ENCODE measurements at regions not wholly inside any gene's neighbourhood (a gene's known extent, or its start where the extent isn't known, plus 50 kb on each side); places are given as distances from the start of the nearest gene placed in this dataset.
A peak's percentile ranks its signal among the peaks of the same experiment; 100 is the strongest.

- DNase-seq, result no peak
Observed at GRCh38 chr14:97274626-97275025, 477.4 kb downstream of the VRK1 start.

DNA sequence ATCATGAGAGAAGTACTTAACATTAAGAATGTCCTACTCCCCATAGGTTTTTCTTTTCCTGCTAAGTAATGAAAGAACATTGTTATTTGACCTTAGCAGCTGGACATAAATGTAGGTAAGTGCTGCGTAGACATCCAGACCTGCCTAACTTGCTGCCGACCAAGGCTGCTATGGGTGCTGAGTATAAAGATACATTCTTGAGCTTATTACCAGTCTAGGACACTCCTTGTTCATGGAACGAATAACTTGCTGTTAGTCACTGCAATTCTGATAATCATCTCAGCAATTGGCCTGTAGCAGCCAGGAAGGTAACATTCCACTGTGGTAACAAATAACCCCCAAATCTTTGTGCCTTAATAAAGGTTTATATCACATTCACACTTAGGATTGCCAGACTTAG, 478.1 kb downstream of the VRK1 start:
- DNase-seq, result no peak

DNA sequence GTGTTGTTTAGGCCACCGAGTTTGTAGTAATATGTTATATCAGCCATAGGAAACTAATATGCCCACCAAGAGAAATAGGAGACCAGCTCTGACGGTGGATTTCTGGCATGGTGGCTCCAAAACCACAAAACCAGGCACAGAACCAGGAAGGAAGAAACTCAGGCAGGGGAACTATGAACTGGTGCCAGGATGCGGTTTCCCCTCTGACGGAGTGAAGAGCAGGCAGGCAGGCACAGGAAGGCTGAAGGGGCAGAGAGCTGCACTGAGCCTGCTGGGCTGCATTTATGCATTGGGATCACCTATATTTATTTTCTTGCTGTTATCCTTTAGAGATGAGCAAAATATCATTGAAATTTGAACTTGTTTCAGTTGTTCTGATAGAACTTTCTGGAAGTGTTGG, 479.4 kb downstream of the VRK1 start:
- no peak for DNase-seq

GRCh38 chr14:97277711-97278110, 480.5 kb downstream of the VRK1 start:
- no peak for DNase-seq

DNA sequence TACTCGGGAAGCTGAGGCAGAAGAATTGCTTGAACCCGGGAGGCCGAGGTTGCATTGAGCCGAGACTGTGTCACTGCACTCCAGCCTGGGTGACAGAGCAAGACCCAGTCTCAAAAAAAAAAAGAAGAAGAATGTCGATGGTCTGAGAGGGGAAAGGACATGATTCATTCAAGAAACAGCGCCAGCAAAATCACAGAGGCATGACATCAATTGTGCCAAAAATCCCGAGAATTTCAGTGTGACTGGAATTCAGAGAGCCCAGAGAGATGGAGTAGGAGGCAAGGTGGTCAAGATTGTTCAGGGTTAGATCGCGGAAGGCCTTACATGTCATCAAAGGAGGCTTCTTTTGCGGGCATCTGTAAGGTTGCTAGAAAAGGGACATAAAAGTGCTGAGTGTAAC, 483.3 kb downstream of the VRK1 start:
- DNase-seq, result no peak

DNA sequence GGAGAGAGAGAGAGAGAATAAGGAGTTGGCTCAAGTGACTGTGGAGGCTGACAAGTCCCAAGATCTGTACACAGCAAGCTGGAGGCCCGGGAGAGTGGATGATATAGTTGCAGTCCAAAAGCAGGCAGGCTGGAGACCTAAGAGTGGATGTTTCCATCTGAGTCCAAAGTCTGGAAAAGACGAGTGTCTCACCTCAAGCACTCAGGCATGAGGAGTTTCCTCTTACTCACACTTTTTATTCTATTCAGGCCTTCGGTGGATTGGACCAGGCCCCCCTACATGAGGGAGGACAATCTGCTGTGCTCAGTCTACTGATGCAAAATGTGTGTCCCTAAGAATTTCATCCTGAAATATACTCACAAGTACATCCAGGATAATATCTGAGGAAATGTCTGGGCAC, 484.6 kb downstream of the VRK1 start:
- DNase-seq, result no peak

DNA sequence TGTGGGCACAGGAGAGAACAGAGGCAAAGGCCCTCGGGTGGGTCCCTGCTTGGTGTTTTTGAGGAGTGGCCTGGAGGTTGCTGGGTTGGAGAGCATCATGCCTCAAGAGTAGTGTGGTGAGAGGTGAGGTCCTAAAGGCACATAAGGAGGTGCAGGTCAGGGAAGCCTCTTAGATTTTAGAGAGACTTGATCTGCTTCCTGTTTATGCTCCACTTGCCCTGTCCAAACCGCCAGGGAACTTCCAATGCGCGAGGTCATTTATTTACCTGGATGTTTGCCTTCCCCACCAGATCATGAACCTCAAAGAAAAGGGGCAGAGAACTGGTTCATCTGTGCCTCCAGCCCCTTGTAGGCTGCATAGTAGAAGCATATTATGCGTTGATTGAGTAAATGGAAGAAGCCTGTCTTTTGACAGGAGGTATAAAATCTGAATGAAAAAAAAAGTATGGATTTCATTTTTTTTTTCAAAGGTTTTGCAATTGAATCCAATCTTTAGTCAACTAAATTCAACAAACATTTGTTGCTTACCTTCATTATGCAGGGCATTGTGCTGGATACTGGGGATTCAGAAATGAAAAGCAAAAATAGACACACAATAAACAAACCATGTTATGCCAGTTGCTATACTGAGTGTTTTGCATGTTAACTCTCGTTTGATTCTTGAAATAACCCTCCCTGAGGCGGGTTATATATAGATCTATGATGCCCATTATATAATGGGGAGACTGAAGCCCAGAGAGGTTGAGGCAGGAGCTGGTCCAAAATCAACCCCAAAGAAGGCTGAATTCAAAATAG, 485.2 kb downstream of the VRK1 start:
- no peak for DNase-seq

- no peak for DNase-seq
Observed at GRCh38 chr14:97283005-97283403, 485.8 kb downstream of the VRK1 start.

GRCh38 chr14:97283426-97283825, 486.2 kb downstream of the VRK1 start:
- DNase-seq, result no peak

DNA sequence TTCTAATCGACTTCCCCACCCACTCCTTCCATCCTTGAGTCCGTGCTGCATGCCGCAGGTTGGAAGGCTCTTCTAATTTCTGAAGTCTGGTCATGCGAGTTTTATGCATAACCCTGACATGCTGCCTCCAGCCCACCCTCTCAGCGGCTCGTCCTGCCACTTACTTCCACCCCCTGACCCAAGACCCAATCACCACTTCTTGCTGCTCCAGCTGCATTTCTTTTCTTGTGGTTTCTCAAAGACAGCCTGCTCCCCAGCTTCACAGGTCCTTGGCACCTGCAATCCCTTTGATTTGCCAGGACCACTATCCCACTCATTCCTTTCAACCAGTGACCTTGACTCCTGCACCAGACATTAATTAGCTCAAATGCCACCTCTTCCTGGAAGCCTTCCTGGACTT, 486.7 kb downstream of the VRK1 start:
- DNase-seq, result no peak

- no peak for DNase-seq
Observed at GRCh38 chr14:97287956-97288355, 490.8 kb downstream of the VRK1 start.

DNA sequence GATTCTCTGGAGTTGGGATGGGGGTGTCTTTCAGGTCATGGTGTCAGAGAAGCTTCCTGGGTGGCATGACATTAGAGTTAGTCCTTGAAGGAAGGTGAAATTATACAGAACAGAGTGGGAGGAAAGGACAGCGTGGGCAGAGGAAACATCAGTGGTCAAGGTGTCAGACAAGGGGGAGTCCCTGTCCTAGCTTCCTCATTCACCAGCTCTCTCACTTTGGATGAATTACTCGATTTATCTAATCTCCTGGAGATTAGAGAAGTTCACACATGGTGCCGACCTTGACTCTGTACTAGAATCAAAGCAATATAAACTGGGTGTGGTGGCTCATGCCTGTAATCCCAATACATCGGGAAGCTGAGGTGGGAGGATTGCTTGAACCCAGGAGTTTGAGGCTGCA, 492.9 kb downstream of the VRK1 start:
- no peak for DNase-seq

DNA sequence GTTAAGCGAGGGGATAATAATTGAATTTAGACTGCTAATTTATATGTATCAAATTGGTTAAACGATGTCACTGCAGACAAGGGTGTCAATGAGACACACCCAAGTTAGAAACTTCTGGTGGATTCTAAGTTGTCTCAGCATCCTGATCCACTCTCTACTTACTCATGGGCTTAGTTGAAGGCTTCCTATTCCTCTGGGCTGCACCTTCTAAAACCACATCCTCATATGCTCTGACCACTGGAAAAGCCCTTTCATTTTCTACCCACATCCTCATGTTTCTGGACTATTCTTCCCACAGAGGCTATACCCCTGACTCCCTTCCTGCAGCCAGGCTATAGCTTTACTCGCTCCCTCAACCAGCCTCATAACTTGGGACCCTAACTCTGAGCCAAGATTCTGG, 493.8 kb downstream of the VRK1 start:
- DNase-seq, result no peak

DNA sequence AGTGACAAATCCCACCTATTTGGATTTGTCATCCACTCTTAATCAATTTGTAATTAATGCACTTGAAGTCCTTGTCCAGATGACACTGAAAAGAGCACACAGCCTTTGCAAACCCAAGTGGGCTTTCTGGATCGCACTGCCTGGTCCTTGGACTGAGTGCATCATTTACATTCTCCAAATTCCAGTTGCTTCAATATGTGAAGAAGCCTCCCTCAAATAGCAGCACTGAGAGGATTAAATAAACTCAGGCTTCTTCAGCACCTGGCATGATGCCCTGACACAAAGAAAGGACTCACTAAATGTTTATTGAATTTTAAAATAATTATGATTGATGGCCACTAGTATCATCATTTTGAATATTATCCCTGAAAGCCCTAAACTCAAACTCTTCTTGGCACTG, 496.5 kb downstream of the VRK1 start:
- no peak for DNase-seq

DNA sequence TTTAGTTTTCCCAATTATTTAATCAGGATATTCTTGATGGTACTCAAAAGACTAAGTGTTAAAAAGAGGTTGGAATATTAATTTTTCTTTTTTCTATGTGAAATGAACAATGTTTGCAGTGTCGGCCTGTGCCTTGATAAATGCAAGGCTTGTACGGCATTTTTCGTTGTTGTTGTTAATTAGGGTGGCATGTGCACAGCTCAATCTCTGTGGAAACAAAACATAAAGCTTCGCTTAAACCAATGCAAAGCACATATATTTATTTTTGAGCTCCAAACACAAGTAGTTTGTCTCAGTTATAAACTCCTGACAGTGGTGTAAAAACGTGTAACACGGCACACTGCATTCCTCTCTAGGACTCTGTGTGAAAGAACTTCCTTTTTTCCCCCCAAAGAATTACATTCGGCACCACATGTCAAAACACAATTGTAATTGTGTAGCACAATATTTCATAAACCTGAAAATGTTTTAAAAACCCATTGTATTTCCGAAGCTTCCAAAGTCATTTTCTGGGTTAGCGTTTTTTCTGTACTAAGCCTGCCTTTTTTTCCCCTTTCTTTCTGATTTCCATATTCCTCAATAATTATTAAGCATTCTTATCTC, 498.0 kb downstream of the VRK1 start:
- no peak for DNase-seq

DNA sequence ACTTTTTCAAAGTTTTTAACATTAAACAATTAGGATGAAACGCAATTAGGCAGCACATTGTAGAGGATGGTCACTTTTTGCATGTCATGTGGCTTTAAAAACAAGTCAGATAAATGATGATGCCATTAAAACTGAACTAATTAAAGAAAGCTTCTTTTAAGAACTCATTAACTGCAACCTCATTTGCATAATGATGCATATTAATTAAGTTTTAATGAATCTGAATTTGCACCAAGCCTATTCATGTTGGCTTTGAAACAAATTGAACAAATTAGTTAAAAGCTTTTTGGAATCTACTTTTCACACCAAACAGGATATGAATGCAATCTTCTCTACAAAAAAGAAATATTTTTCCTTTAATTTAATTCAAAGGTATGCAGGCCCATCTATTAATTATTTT, 499.0 kb downstream of the VRK1 start:
- DNase-seq, result no peak

DNA sequence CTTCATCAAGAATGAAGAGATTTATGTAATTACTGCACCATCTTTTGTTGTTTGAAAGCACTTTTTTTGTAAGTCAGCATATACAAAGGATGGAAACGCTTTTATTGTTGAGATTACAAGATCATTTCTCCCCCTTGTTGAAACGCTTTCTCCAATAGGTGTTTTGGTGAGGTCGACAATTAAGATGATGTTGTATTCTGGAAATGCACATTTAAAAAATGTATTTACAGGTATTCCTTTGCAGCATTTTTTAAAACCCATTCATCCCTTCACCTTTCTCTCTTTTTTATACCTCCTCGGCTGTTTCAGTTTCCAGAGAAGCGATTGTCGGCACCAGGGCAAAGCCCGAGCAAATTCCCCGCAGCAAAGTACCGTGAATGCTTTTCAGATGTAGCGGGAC, 499.9 kb downstream of the VRK1 start:
- no peak for DNase-seq

DNA sequence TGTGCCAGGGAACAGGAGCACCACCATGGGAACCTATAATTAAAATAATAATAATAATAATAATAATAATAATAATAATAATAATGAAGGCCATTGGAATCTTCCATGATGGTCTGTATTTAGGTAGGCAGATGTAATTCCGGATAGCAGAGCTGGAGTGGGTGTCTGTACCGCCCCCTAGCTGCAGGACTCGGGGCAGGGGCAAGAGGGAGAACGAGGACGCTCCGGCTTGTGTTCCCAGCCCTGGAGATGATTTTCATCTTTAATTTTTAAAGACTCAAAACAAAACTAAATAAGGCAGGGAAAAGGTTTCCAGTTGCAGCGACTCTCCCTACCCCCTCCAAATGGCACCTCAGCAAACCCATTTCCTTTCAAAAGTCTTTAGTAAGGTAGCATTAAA, 501.1 kb downstream of the VRK1 start:
- no peak for DNase-seq

DNA sequence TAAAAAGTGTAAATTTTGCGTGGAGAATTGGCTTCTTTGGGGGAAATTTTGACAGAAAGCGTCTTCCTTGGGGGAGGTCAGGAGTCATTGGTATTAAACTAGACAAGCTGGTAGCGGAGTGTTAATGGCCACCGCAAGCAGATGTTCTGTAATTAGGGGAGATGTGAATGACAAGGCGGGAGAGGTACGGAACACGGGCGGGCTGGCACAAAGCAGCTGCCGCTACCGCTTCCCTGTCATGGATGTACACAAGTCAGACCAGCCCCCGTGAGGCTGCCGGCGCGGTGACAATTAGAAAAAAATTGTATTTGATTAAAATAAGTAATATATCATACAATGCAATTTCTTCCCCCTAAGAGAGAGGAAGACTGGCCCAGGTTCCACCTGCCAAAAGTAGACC, 501.6 kb downstream of the VRK1 start:
- no peak for DNase-seq

- DNase-seq, result peak; percentile 6
Observed at GRCh38 chr14:97299661-97300060, 502.5 kb downstream of the VRK1 start.

- DNase-seq, result no peak
Observed at GRCh38 chr14:97301931-97302559, 504.9 kb downstream of the VRK1 start.

DNA sequence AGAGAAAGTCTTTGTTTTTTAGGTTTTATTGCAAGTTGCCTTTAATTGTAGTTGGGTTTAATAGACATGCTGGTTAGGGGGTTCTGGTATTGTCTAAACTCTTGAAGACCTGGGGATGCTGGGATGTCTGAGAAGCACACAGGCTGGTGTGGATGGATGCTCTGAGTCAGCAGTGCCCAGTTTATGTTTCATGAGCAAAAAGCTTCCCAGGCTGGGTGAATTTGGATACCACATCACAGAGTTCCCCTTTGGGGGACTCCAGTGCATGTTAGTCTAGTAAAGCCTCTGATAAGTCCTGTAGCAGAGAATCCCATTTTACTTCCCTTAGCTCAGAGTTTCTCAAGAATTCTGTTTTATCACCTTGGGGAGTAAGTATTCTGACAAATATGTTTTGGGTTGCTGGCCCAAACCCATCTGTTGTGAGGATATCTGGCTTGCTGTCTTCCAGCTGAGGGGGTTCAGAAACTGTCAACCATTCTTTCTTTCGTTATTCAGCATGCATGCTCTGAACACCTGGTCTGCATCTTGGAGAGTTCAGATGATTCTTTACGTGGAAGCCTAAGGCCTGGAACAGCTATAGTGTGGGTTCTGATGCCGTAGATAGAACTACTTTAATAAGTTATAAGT, 509.1 kb downstream of the VRK1 start:
- no peak for DNase-seq

DNA sequence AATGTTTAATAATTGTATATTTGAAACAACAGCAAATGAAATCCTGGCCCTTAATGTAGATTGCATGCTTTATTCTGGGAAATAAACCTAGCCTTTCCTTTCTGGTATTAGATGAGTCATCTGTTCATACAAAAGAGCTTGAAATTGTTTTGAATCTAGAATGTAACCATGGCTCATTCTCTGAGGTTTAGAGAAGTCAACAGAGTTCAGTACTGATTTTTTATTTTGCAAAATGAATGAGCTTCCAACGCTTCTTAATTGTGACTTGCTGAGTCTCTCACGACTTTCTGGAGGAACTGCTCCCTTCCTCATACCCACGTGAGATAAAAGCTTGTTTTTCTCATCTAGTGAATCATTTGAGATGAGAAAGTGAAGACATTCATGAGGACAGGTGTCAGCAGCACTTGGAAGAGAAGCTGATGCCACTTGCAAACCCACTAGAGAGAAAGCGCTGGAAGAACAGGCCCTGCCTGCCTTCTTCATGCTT, 509.6 kb downstream of the VRK1 start:
- DNase-seq, result no peak

GRCh38 chr14:97311411-97311810, 514.2 kb downstream of the VRK1 start:
- no peak for DNase-seq
